SIG-M5 treated with dmso at 0.1 percent for 504 hours (cell line): ENCODE measurements at regions not wholly inside any gene's neighbourhood (a gene's known extent, or its start where the extent isn't known, plus 50 kb on each side); places are given as distances from the start of the nearest gene placed in this dataset.
"Not testable (repeated sequence)": the region's sequence is repeated elsewhere in the genome, so short reads cannot be mapped to it uniquely, and the experiment has no call there.

Experiments used
- DNase-seq: peaks from one replicate; lab custom pipeline; 2025; ENCODE audit not compliant: unreplicated experiment; lab: John Stamatoyannopoulos, UW

DNA sequence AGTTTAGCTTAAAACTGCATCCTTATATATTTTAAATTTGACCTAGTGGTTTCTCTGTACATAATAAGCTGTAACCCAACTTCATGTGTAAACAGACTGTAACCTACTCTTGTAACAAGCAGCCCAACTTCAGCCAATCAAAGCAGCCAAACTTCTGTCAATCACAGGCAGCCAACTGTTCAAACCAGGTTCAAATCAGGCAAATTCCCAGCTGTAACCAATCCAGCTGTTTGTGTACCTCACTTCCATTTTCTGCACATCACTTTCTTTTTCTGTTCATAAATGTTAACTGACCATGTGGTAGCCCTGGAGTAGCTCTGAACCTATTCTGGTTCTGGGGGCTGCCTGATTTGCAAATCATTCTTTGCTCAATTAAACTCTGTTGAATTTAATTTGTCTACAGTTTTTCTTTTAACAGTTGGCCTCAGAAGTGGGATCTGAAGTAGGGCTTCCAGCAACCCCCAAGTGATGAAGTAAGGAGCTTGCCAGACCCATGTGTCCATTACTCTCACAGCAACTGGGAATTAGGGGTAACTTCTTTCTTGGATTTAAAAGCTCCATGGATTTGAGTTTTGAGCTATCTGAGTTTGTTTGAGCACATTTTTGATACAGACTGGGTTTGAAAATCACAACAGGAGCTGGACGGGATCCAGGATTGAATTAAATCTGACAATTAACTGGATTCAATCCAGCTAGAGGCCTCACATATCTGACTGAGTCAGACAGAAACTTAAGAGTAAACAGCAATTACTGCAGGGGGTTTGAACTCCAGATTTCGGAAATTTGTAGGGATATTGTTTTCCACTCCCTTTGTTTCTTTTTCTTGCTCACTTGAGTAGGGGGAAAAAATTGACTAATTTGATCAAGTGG lies 1569.7 kb upstream of the SLC39A10 start:
- no peak for DNase-seq

- DNase-seq: no peak
These were observed 1570.9 kb upstream of the SLC39A10 start for GRCh38 chr2:194086129-194086528.

DNA sequence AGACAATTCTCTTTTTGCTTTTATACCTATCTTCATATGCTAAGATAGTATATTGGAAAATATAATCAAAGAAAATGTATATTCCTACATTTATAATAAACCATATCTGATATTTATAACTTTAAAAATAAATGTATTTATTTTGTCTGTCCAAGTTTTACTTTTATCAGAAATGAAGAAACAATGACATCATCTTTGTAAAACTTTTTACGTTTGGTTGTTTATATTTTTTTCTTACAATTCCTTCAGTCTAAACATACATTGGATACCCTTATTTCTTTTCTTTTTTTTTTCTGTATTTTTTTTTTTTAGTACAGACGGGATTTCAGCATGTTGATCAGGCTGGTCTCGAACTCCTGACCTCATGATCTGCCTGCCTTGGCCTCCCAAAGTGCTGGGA lies 1577.0 kb upstream of the SLC39A10 start:
- DNase-seq: no peak

DNA sequence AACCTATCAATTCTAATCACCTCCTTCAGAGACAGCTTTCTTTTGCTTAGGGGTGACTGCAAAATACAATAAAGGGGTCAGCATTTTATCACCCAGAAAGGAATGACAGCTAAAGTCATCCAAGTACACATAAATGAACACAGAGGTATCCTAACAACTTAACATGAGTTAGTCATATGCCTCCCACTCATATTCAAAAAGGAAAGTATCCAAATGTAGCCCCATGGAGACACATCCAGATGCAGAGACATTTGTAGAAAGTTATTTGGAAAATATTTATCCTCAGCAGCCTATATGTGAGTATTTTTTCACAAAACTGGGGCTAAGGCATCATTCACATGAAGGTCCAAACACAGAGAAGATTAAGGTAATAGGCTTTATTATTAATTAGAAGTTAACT lies 1579.7 kb upstream of the SLC39A10 start:
- no peak for DNase-seq

DNA sequence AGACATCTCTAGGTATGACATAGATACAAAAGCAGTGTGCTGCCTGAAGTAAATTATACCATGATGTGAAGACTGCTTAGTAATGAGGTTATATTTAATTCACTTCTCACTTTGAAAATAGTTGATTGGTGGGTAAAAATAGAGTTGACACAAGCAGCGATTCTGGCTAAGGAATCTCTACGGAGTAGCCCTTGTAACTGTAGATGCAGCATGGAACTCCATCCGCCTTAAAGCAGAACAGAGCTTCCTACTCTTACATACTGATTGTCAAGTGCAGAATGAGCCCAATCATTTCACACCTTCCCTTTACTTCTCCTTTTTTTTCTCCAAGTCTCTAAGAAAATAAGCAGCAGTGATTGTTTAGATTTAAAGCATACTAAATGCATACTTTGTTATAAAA lies 1594.6 kb upstream of the SLC39A10 start:
- DNase-seq: no peak

- no peak for DNase-seq
These were observed 1596.8 kb upstream of the SLC39A10 start for GRCh38 chr2:194060269-194060668.

GRCh38 chr2:194054313-194054712 lies 1602.7 kb upstream of the SLC39A10 start:
- no peak for DNase-seq

- DNase-seq: no peak
These were observed 1612.7 kb upstream of the SLC39A10 start for GRCh38 chr2:194044321-194044720.

- DNase-seq: not testable (repeated sequence)
These were observed 1635.9 kb upstream of the SLC39A10 start for GRCh38 chr2:194021130-194021529.

GRCh38 chr2:194020155-194020554 lies 1636.9 kb upstream of the SLC39A10 start:
- DNase-seq: no peak

GRCh38 chr2:194015751-194016150 lies 1641.3 kb upstream of the SLC39A10 start:
- no peak for DNase-seq

DNA sequence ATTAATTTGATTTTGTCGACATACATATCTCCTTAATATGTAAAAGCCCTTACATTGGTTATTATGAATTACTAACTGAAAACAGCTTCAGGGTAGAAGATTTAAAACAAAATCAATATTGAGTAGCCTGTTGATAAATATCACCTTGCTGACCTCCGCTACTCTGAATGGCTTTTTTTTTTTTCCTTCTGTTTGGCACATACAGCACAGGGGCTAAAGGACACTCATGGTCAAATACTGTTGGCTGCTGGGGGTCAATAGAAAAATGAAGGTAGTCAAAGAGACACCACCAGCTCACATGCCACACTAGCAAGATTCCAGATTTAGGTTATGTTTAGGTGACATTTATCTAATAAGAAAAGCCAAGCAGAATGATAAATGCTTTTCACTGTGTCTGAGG lies 1642.4 kb upstream of the SLC39A10 start:
- no peak for DNase-seq

DNA sequence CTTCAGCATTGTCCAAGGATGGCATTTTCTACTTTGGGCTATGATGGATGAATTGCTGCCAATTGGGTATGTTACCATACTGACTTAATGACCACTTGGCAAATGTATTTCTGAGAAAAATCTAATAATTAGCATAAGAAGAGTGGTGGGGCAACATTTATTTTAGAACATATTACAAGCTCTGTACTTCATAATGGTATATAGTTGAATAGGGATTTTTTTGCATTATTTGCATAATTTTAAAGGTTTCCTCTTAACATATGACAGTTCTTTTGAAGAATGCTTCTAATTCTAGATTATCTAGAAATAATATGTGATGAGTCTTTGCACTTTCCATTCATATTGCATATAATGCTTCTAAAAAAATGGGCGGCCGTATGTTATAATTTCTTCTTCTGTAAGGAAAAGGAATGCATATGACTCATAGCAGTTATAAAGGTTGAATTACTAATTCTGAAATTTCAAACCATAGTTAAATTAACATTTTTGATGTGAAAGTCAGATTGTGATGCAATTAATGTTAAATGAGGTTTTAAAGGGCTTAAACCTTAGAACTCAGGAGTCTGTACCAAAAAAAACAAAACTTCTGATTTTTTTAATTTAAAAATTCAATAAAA lies 1652.3 kb upstream of the SLC39A10 start:
- no peak for DNase-seq

DNA sequence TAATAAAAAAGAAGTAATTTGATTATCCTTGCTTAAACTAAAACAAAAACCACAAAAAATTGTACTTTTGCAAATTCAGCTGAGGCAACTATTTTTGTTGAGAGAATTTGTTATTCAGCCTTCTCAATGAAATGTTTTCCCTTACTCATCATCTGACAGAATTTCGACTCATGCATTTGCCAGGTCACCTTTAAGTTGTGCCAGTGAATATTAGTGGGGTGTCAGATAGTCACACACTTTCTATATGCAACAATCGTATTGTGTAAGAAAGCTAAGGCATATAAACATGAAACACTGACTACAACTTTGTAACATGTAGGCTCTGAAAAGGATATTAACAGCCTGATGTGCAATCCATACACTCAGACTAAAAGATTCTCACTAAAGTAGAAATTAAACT lies 1653.1 kb upstream of the SLC39A10 start:
- no peak for DNase-seq

- no peak for DNase-seq
These were observed 1654.2 kb upstream of the SLC39A10 start for GRCh38 chr2:194002699-194003368.

- no peak for DNase-seq
These were observed 1666.2 kb upstream of the SLC39A10 start for GRCh38 chr2:193990868-193991267.

DNA sequence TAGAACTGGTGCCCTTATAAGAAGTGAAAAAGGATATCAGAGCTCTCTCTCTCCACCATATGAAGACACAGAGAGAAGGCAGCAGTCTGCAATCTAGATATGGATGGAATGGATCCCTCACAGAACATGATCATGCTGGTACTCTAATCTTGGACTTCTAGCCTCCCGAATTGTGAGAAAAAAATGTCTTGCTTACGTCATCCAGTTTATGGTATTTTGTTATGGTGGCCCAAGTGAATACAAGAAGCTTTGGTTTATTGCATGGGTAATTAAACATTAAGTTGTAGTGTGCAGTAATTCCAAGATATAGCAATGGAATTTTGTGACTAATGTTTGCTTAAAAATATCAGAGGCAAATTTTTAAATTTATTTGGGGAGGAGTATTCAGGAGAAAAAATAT lies 1667.4 kb upstream of the SLC39A10 start:
- no peak for DNase-seq

GRCh38 chr2:193988784-193989183 lies 1668.2 kb upstream of the SLC39A10 start:
- no peak for DNase-seq

DNA sequence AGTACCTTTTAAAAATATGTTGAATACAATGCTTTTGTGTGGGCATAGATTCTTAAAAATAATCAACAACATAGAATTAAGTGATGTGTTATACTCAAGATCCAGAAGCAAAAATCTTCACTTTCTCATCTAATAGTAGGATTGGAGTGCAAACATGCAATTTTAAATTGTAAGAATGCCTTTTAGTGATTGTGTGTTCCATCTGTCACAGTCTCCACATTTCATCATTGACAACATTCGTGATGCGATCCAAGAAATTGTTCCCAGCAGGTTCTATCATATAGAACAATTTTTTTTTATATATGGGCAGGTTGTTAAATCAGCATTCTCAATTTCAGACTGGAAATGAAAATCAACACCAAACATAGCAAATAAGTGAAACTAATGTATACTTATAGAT lies 1671.8 kb upstream of the SLC39A10 start:
- no peak for DNase-seq

DNA sequence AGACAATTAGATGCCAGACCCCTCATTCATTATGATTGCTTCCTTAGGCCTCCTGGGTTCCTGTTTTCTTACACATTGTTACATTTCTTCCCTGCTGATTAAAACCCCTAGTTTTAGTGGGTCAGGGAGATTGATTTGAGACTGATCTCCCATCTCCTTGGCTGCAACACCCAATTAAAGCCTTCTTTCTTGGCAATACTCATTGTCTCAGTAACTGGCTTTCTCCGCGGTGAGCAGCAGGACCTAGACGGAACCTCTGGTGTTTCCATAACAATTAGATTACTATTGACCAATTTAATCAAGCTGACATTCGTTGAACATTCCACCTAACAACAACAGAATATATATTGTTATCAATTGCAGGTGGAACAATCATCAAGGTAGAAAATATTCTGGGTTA lies 1676.4 kb upstream of the SLC39A10 start:
- no peak for DNase-seq

DNA sequence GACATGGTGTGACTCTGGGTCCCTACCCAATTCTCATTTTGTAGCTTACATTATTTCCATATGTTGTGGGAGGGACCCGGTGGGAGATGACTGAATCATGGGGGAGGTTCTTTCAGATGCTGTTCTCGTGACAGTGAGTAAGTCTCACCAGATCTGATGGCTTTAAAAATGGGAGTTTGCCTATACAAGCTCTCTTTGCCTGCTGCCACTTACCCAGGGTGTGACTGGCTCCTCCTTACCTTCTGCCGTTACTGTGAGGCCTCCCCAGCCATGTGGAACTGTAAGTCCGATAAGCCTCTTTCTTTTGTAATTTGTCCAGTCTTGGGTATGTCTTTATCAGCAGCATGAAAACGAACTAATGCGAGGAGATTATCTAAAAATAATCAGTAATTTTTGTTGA lies 1683.2 kb upstream of the SLC39A10 start:
- no peak for DNase-seq

DNA sequence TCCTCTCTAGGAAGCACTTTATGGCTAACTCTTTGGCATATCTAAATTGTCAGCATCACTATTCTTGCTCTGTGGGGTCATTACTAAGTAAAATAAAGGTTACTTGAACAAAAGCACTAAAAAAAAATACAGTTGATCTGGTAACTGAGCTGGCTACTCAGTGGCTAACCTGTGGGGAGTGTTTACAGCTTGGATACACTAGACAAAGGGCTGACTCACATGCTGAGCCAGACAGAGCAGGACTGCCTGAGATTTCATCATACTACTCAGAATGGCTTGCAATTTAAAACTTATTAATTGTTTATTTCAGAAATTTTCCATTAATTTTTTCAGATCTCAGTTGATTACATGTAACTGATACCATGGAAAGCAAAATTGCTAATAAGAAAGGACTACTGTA lies 1690.4 kb upstream of the SLC39A10 start:
- peak; percentile 28 for DNase-seq
